ENCODE measurements at regions not wholly inside any gene's neighbourhood (a gene's known extent, or its start where the extent isn't known, plus 50 kb on each side); places are given as distances from the start of the nearest gene placed in this dataset.

- Histone ChIP-seq H3K4me1 (no peaks in the 10 kb centered on the region), H3K36me3 (no peaks in the 10 kb centered on the region), H3K4me3 (no peak overlapping the region), H3K27ac (no peak overlapping the region), H3K9me3 (no peaks in the 10 kb centered on the region), H3K27me3 (no peaks in the 10 kb centered on the region)
- no peak for DNase-seq
- TF ChIP-seq, protein P1, sequence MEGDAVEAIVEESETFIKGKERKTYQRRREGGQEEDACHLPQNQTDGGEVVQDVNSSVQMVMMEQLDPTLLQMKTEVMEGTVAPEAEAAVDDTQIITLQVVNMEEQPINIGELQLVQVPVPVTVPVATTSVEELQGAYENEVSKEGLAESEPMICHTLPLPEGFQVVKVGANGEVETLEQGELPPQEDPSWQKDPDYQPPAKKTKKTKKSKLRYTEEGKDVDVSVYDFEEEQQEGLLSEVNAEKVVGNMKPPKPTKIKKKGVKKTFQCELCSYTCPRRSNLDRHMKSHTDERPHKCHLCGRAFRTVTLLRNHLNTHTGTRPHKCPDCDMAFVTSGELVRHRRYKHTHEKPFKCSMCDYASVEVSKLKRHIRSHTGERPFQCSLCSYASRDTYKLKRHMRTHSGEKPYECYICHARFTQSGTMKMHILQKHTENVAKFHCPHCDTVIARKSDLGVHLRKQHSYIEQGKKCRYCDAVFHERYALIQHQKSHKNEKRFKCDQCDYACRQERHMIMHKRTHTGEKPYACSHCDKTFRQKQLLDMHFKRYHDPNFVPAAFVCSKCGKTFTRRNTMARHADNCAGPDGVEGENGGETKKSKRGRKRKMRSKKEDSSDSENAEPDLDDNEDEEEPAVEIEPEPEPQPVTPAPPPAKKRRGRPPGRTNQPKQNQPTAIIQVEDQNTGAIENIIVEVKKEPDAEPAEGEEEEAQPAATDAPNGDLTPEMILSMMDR (IDR thresholded peaks at IDR 0.05), result no peak
- TF ChIP-seq POLR2A (IDR thresholded peaks at IDR 0.05), result no peak
These were observed 88.4 kb upstream of the SHOX start for GRCh38 chrX:542179-542578.

- TF ChIP-seq, protein P1 (IDR thresholded peaks at IDR 0.05), result no peak
- TF ChIP-seq POLR2A (IDR thresholded peaks at IDR 0.05), result no peak
- DNase-seq, result no peak
- Histone ChIP-seq H3K9me3 (no peaks in the 10 kb centered on the region), H3K36me3 (no peaks in the 10 kb centered on the region), H3K27ac (no peak overlapping the region), H3K27me3 (no peaks in the 10 kb centered on the region), H3K4me1 (no peaks in the 10 kb centered on the region), H3K4me3 (no peak overlapping the region)
These were observed 85.1 kb upstream of the SHOX start for GRCh38 chrX:545452-545885.

DNA sequence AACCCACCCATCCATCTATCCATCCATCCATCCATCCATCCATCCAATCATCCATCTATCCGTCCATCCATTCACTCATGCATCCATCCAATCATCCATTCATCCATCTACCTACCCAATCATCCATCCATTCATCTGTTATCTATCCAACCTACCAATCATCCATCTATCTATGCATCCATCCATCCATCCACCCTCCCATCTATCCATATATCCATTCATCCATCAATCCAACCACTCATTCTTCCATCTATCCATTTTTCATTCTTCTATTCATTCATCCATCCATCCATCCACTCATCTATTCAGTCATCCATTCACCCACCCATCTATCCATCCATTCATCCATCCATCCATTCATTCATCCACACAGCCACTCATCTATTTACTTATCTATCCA lies 80.1 kb upstream of the SHOX start:
- DNase-seq, result no peak
- H3K27me3 ChIP-seq, result no peaks in the 10 kb centered on the region
- H3K9me3 ChIP-seq, result peaks cover 0 to 3% (median 0%) of the 10 kb centered on the region in 4 donors
- no peak for TF ChIP-seq POLR2A (IDR thresholded peaks at IDR 0.05)
- TF ChIP-seq, protein P1 (IDR thresholded peaks at IDR 0.05), result no peak
- no peak overlapping the region for H3K27ac ChIP-seq
- no peaks in the 10 kb centered on the region for H3K36me3 ChIP-seq
- no peak overlapping the region for H3K4me3 ChIP-seq
- H3K4me1 ChIP-seq, result no peaks in the 10 kb centered on the region

- no peak for DNase-seq
- H3K9me3 ChIP-seq, result peaks cover 0 to 3% (median 0%) of the 10 kb centered on the region in 4 donors
- no peaks in the 10 kb centered on the region for H3K36me3 ChIP-seq
- no peak overlapping the region for H3K27ac ChIP-seq
- no peak for TF ChIP-seq POLR2A (IDR thresholded peaks at IDR 0.05)
- TF ChIP-seq, protein P1 (IDR thresholded peaks at IDR 0.05), result no peak
- no peaks in the 10 kb centered on the region for H3K27me3 ChIP-seq
- H3K4me3 ChIP-seq, result no peak overlapping the region
- no peaks in the 10 kb centered on the region for H3K4me1 ChIP-seq
These were observed 79.3 kb upstream of the SHOX start for GRCh38 chrX:551306-551705.

DNA sequence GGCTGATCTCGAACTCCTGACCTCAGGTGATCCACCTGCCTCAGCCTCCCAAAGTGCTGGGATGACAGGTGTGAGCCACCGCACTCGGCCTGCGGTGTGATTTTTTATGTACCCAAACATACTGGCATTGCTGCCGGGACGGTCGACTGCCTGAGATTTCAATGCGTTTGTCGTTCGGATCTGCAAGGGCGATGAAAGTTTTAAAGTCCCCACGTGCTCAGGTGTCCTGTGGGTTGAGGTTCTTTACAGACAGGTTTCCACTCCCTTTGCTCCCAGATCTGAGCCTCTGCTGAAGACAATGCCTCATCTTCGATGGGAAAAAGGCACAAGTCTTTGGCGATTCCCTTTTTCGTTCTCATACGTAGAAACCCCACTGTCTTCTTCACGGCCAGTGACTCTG lies 78.1 kb upstream of the SHOX start:
- Histone ChIP-seq H3K9me3 (peaks cover 0 to 3% (median 0%) of the 10 kb centered on the region in 4 donors), H3K4me1 (no peaks in the 10 kb centered on the region), H3K27ac (no peak overlapping the region), H3K36me3 (no peaks in the 10 kb centered on the region), H3K4me3 (no peak overlapping the region), H3K27me3 (no peaks in the 10 kb centered on the region)
- TF ChIP-seq, protein P1 (IDR thresholded peaks at IDR 0.05), result no peak
- TF ChIP-seq POLR2A (IDR thresholded peaks at IDR 0.05), result no peak
- no peak for DNase-seq

GRCh38 chrX:554271-554670 lies 76.3 kb upstream of the SHOX start:
- DNase-seq, result no peak
- Histone ChIP-seq H3K27ac (no peak overlapping the region), H3K27me3 (no peaks in the 10 kb centered on the region), H3K4me1 (no peaks in the 10 kb centered on the region), H3K4me3 (no peak overlapping the region), H3K9me3 (peaks cover 0 to 3% (median 0%) of the 10 kb centered on the region in 4 donors), H3K36me3 (no peaks in the 10 kb centered on the region)
- no peak for TF ChIP-seq POLR2A (IDR thresholded peaks at IDR 0.05)
- TF ChIP-seq, protein P1 (IDR thresholded peaks at IDR 0.05), result no peak

Data from Peyer's patch (tissue), 4 donors.